ENCODE measurements at regions not wholly inside any gene's neighbourhood (a gene's known extent, or its start where the extent isn't known, plus 50 kb on each side); places are given as distances from the start of the nearest gene placed in this dataset.

- no peak for DNase-seq (ENCODE audit: low read depth)
- no peak for TF ChIP-seq CTCF (IDR thresholded peaks at IDR 0.05; ENCODE audit: low read depth, low read length, missing control alignments)
- no peak overlapping the region for H3K4me3 ChIP-seq (ENCODE audit: low read depth, low read length)
These were observed 162.8 kb upstream of the PEX5L start for GRCh38 chr3:180199417-180199995.

GRCh38 chr3:180215866-180216265 lies 179.1 kb upstream of the PEX5L start:
- no peak overlapping the region for H3K4me3 ChIP-seq (ENCODE audit: low read depth, low read length)
- no peak for DNase-seq (ENCODE audit: low read depth)
- no peak for TF ChIP-seq CTCF (IDR thresholded peaks at IDR 0.05; ENCODE audit: low read depth, low read length, missing control alignments)

GRCh38 chr3:180223268-180223667 lies 186.5 kb upstream of the PEX5L start:
- TF ChIP-seq CTCF (IDR thresholded peaks at IDR 0.05; ENCODE audit: low read depth, low read length, missing control alignments), result no peak
- no peak overlapping the region for H3K4me3 ChIP-seq (ENCODE audit: low read depth, low read length)
- DNase-seq (ENCODE audit: low read depth), result no peak

GRCh38 chr3:180229113-180229512 lies 192.4 kb upstream of the PEX5L start:
- no peak for TF ChIP-seq CTCF (IDR thresholded peaks at IDR 0.05; ENCODE audit: low read depth, low read length, missing control alignments)
- DNase-seq (ENCODE audit: low read depth), result no peak
- H3K4me3 ChIP-seq (ENCODE audit: low read depth, low read length), result no peak overlapping the region

GRCh38 chr3:180239939-180240338 lies 203.2 kb upstream of the PEX5L start:
- TF ChIP-seq CTCF (IDR thresholded peaks at IDR 0.05; ENCODE audit: low read depth, low read length, missing control alignments), result no peak
- H3K4me3 ChIP-seq (ENCODE audit: low read depth, low read length), result no peak overlapping the region
- DNase-seq (ENCODE audit: low read depth), result no peak

GRCh38 chr3:180246688-180247195 lies 210.0 kb upstream of the PEX5L start:
- DNase-seq (ENCODE audit: low read depth), result no peak
- TF ChIP-seq CTCF (IDR thresholded peaks at IDR 0.05; ENCODE audit: low read depth, low read length, missing control alignments), result no peak
- no peak overlapping the region for H3K4me3 ChIP-seq (ENCODE audit: low read depth, low read length)

GRCh38 chr3:180250172-180250571 lies 213.4 kb upstream of the PEX5L start:
- H3K4me3 ChIP-seq (ENCODE audit: low read depth, low read length), result no peak overlapping the region
- no peak for TF ChIP-seq CTCF (IDR thresholded peaks at IDR 0.05; ENCODE audit: low read depth, low read length, missing control alignments)
- DNase-seq (ENCODE audit: low read depth), result no peak
